CD4-positive, alpha-beta T cell treated with Interferon gamma for 1 hour (primary cell): ENCODE measurements at regions not wholly inside any gene's neighbourhood (a gene's known extent, or its start where the extent isn't known, plus 50 kb on each side); places are given as distances from the start of the nearest gene placed in this dataset.

Source experiments
- DNase-seq: peaks from one replicate; pipeline ENCODE4 v3.0.0-alpha.2; 2020

DNA sequence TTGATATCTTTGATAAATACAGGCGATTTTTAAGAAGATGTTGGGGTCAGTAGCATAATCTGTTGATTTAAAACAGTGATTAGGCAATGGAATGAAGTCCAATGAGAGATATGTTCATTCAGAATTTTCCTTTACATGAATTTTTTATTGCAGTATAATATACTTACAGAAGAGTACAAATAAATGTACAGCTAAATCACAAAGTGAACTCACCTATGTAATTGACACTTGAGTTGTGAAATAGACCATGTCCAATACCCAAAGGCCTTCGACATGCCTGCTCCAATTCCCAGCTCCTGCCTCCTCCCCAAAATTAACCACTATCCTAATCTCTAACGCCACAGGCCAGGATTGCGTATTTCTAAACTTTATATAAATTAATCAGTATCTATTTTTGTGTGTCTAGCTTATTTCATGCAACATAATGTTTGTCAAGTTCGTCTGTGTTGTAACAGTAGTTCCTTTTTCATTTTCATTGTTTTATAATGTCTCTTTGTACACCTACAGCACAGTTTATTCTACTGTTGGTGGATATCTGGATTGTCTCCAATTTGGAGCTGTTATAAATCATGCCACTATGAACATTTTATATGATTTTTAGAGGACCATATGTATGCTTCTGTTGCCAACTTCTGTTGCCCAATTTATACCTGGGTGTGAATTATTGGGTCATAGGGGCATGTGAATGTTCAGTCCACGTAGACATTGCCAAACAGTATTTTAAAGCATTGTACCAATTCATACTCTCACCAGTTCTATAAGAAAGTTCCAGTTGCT lies 208.3 kb downstream of the TLE1 start:
- no peak for DNase-seq

DNA sequence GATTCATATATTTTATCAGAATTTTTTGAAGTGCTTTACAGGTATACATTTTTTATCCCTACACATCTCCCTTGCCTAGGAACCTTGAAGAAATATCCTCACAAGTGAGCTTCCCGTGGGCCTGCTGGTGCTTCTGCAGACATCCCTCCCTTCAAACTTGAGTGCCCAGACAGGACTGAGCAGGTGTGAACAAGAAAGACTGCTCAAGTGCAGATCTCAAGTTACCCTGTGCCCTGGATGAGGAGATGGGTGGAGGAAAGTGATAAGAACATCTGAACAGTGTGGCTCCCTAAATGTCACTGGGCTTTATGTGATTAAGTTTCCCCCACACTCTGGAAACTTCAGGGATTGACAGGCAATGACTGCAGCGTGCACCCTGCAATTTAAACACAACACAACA lies 209.8 kb downstream of the TLE1 start:
- no peak for DNase-seq

DNA sequence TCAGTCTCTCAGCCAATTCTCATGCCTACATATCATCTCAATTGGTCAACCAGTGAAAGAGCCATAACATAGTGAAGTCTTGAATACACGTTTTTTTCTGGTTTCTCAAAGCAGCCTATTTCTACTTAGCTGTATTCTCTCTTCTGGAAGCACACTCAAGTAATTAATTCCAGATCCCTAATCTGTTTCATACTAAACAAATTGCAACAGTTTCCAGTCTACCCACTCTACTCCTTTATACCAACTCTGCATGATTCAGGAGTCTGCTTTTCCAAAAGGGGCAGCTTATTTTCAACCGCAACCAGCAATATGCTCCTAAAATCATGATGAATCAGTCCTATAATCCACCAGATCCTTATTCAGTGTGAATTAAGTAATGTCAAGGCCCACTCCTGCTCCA lies 211.7 kb downstream of the TLE1 start:
- DNase-seq: no peak

DNA sequence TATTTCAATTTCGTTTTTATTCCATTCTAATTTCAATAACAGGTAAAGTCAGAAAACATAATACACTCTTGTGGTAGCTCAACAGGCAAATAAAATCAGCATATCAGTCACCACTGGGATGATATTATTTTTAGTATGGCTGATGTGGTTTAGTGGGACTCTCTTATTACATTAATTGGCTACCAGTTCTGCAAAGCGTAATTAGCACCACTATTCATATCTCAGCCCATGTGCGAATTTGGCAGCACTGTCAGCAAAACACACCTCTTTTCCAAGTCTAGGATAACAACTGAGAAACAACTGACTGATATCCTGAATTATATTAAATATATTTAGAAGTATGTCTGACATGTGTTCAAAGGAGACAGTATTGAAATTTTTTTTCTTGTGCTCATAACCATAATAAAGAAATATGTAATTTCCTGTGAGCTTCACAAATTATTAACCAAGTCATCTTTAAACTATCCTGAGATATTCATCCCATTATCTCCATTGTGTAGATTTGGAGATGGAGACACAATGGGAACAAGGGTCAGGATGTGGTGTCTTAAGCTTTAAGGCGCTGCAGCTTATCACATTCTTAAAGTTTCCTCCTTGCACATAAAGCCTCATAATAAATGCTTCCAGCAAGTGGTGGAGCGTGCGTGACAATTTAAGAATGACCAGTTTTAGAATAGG lies 212.4 kb downstream of the TLE1 start:
- no peak for DNase-seq

DNA sequence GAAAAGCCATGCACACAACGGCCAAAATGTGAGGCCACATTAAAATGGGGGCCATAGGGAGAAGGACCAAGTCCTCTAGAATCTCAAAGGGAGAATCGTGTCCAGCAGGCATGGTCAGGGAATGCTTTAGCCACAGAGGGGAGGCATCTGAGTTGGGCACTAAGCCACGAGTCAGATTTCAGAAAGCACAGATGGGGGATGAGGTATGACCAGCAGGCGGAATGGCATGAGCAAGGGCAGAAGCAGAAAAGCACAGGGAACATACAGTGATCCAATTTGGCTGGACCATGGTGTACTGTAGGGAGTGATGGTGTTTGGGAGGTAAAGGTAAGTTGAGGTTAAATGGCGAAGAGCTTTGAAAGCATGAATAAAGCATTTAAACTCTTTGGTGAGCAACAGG lies 214.6 kb downstream of the TLE1 start:
- no peak for DNase-seq

DNA sequence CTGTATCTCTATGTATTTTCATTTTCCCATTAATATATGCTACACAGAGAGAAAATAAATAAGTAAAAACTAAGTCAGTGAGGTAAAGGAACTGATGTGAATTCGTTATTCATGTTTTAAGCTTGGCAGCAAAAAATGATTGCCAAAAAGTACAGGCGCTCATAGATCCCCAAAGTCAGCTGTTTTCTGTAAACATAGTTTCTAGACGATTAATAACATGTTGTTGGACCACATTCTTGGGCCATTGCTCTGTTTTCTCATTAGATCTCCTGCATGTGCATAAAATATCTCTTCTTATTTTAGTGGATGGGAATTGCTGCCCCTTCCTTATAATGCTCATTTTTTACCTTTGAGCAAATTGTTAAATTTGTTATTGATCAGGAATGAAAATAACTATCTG lies 215.2 kb downstream of the TLE1 start:
- DNase-seq: no peak

DNA sequence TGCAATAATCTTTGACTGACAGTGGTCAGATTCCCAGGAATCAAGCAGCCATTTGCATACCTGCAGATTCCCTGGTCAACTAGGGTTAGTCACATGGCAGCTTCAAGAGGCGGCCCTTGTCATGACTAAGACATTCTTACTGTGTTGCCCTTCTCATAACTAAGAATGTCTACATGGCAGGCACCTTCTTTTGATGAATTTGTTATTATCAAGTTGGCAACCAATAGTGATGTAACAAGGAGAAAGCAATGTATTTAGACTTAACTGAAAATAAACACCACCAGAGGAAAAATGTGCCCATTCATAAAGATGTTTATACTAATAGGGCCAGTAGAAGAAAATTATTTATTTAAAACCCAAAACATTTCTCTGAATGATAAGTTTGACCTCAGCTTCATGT lies 215.6 kb downstream of the TLE1 start:
- DNase-seq: no peak

DNA sequence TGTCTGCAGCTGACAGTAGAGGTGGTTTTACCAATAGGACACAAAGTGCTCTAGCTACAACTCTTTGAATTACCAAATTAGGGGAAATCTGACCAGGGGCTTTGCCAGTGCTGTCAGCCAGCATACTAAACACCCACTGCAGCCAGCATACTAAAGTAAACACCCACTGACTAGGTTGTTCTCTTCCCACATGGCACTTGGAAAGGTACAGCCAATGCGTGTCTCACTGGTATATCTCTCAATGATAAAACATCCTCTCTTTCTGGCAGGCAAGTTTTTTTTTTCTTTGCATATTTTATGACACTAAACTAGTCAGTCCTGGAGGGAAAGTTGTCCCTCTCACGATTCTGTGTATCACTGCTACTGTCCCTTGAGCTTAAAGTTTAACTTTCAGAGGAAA lies 216.1 kb downstream of the TLE1 start:
- no peak for DNase-seq

DNA sequence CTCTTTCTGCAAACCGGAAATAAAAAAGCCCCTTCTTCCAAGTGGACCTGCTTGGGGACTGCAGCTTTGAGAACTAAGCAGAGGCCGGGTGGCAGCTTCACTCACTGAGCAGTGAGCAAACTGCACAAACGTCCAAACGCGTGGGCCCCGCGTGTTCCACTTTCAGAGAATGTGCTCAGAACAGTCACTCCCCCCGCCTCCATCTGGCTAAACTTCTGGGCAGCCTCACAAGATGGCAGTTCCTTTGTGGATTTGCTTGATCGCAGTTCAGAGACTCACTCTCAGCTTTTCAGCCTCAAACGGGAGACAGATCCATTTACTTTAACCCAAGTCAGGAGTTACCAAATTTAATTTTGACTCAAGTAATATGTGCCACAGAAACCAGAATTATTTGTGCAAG lies 216.6 kb downstream of the TLE1 start:
- DNase-seq: no peak

DNA sequence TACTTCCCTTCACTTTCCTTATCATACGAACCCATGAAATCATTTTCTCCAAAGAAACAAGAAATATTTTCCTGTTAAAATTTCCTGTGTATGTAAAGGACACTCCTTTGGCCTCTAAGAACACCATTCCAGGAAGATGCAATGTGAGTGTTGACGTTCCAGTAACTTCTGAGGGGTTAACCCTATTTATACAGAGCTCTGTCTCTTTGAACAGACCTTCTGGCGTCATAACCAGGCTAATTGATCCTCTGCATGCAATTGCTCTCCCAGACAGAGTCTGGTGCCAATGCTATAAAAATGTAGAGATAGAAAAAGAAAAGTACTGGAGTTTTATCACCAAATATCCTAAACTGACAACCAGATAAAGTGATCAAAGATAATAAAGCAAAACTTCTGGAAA lies 218.5 kb downstream of the TLE1 start:
- DNase-seq: no peak

DNA sequence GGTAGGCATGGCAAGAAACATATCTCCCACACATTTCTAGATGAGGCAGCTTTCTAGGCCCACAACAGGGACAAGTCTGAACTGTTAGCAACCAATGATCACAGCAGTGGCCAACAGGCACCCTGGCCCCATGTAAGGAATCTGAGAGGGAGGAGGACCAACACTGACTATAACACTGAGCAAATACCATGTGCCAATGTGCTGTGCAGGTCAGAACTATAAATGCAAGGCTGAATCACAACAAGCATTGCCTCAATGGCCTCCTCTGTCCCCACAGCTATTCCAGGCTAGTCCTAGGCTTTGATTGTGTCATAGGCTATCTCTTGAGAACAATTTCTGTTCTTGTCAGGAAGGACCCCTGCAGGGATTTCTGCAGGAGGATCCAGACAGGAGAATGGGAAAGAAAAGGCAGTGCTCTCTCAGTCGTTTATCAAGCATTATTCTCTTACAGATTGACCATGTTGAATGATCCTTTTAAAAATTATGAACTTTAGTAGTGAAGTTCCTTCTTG lies 221.2 kb downstream of the TLE1 start:
- DNase-seq: no peak

DNA sequence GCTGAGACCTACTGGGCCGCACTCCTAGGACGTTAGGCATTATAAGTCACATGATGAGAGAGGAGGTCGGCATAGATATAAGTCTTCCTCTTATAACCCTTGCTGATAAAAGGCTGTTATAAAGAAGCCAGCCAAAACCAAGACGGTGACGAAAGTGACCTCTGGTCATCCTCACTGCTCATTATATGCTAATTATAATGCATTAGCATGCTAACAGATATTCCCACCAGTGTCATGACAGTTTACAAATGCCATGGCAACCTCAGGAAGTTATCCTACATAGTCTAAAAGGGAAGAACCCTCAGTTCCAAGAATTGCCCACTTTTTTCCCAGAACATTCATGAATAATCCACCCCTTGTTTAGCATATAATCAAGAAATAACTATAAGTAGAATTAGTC lies 222.4 kb downstream of the TLE1 start:
- DNase-seq: no peak

DNA sequence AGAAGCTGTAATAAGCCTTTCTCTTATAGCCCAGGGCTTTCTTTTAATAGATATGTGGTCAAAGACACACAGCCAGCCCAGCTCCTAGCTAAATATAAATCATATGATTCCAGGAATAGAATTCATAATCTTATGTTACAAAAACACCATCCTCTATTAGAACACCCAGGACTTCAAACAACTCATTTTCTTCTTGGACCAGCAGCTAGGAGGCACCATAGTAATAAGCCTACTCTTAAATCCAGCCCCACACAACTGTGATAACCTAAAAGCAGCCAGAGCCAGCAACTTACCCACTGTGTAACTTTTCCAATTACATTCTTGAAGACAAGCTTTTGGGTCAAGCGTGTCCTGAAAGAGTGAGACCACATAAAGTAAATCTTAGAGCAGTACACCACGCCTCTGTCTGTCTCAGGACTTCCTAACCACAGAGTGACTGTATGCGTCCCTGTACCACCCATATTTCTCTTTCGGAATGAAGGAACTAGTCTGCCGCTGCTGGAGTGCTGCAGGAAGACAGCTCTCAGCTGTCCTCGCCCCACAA lies 223.8 kb downstream of the TLE1 start:
- no peak for DNase-seq

DNA sequence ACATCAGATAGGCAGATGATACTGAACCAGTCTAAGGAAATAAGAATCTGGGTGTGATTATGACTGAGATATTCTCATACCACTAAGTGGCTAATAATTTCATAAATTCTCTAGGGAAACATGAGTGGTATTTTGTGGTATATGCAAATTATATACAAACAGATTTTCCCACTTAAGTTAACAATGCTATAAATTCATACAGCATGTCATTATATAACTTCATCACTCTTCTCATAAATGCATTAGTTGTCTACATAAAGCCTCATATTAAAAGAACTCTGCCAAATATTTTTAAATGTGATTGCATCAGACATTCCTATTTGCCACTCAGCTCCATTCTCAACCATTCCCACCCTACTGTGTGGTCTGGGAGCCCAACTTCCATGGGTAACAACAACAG lies 226.5 kb downstream of the TLE1 start:
- no peak for DNase-seq

DNA sequence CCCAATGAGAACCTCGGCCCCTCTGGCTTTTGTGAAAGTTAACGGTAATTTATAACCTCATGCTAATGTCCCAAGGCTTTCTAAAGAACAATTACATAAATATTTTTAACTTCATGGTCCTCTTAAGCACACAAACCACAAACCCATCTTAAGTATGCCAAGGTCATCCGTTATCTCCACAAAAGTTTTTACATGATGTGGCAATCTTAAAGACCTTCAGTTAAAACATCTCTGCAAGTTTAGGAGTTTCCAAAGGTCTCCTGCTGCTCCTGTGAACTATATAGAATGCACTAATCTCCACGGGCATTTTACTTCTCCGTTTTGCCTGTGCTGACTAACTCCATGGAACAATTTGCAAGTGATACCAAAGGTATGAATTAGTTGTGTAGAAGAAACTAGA lies 228.2 kb downstream of the TLE1 start:
- DNase-seq: no peak

DNA sequence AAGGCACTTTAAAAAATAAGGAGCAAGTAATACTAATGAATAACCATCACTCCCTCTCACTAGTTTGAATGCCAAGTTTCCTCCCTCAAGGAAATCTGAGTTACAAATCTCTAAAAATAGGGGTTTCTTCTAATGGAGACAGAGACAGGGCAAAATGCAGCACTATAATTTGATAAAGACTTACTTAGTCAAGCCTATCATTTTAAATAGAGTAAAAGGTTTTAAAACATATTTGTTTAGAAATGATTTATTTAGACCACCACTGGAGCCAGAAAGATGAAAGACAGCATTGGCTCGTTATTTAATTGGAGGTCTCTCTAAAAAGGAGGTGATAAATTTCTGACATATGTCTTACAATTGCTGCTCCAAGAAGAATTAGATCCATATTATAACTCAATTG lies 228.7 kb downstream of the TLE1 start:
- DNase-seq: no peak

DNA sequence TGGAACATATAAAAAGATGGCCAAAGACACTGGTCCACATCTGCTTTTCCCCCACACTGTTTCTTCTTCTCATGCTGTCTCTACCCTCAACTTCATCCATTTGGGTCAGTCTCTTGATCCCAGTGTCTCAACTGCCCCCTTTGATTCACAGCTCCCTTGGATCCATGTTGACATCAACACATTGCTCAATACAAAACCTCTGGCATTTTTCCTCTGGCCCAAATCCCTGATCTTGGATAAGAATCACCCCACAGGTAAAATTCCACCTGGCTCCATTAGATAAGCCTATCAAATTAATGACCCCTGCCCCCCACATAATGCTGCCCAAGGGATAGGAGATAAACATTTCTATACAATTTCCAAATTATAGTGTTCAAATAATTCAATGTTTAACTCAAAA lies 229.8 kb downstream of the TLE1 start:
- no peak for DNase-seq

DNA sequence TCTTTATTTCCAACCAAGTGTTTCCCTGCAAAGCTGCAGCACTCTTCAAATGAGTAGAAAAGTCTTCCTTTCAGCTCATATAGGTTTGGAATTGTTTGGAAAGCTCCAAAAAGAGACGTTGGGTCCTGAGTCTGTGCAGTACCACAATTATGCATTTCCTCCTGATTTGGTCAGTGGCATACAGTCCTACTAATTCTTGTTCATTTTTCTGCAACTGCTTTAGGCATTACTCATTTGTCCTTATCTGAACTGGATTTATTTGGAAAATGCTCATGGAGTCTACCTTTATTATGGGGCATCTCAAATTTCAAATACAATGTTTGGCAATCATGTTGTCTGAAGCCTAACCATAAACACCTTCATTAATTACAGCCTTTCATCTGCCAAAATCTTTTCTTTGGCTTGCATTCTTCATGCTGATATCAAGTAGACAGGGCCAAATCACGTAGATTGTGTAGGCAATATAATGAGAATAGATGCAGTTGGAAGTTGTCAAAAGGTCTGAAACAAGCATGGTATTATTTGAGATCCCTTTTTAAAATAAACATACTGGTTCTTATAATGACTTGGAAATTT lies 232.8 kb downstream of the TLE1 start:
- DNase-seq: no peak

DNA sequence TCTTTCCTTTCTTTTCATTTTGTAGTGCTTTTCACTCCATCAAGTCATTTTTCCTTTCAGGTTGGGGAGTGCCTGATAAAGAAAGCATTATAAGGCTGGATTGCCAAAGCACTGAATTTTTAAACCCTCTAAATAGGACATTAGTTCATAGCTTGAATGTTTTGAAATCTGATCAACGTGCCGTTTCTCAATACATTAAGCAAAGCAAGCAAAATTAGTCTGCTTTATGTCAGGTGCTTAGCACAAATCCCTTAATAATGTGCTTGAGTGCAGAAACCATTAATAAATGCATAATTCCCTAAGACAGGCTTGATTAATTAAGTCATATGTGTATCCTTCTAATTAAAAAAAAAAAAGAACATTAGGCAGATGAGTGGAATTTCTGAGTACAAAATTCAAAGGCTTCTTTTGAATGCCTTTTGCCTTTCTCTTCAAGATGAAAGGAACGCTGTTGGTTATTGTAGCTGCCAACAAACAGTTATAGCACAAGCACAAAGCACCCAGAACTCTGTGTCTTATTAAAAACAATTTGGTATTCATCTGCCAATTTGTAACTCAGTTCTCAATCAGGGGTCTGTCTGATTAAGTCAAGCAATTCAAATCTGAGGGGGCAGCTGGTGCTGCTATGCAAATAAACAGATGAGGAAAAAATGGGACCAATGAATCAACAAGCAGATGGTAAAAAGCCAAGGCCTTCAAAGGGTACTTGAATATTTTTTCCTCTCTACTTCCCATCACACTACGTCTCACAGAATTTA lies 233.7 kb downstream of the TLE1 start:
- DNase-seq: no peak

DNA sequence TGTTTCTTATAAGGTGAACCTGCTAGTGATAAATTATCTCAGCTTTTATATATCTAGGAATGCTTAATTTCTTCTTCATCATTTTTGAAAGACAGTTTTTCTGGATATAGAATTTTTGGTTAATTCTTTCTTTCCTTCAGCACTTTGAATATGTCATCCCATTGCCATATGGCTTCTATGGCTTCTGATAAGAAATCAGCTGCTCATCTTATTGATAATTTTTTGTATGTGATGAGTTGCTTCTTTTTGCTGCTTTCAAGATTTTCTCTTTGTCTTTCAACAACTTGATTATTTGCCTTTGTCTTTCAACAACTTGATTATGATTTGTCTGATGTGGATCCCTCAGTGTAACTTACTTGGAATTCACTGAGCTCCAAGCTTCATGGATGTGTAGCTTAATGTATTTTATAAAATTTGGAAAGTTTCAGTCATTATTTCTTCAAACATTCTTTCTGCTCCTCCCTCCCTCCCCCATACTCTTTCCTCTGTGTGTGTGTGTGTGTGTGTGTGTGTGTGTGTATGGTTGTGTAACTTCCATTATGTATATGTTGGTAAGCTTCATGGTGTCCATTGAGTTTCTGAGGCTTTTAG lies 243.9 kb downstream of the TLE1 start:
- no peak for DNase-seq

DNA sequence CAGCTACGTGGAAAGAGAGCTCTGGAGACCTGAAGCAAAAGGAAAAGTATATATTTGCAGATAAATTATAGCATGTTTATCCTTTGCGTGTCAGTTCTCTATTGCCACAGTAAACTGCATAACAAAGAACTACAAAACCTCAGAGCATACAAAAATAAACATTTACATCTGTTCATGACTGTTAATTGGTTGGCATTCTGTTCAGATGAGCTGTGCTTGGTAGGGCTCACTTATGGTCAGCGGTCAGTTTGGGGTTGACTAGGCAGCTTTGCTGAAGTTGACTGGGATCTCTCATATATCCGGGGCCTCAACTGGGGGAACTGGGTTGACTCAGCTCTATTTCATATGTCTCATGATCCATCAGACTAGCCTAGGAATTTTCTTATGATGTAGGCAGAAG lies 257.7 kb downstream of the TLE1 start:
- no peak for DNase-seq

DNA sequence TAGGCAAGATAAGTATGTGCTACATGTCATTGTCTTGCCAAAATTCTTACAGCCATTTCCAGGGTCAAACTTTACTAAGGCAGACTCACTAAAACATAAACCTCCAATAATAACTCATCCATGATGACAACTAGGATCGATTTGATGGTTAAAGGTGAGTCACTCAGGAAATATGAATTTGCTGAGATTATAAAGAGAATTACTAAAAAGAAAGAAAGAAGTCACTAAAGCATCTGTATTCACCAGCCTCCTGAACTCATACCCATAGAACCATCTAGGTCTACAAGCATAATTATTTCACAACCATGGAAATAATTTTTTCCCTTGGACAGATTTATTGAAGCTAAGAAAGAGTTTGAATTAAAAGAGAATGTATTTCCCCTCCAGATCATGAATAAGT lies 258.6 kb downstream of the TLE1 start:
- no peak for DNase-seq

DNA sequence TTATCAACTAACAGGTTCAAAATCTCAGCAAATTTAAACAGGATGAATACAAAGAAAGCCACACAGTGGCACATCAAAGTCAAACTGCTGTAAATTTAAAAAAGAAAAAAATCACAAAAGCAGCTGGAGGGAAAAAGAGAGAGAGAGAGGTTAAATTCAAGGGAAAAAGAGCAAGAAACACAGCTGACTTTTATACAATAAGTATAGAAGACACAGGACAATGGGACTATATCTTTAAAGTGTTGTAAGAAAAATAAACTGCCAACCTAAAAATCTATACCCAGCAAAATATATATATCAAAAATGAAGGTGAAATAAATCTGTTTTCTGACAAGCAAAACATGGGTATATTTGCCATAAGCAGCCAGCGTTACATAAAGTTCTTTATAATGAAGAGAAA lies 261.5 kb downstream of the TLE1 start:
- no peak for DNase-seq
